GM21390 (cell line): ENCODE measurements at regions not wholly inside any gene's neighbourhood (a gene's known extent, or its start where the extent isn't known, plus 50 kb on each side); places are given as distances from the start of the nearest gene placed in this dataset.
A peak's percentile ranks its signal among the peaks of the same experiment; 100 is the strongest.
"Not testable (repeated sequence)": the region's sequence is repeated elsewhere in the genome, so short reads cannot be mapped to it uniquely, and the experiment has no call there.

Experiments used
- ATAC-seq: cut with Tn5 transposase; IDR thresholded peaks from one replicate; pipeline ENCODE4 v1.9.1; 2021; ENCODE audit not compliant: unreplicated experiment

- ATAC-seq: no peak
Measured at GRCh38 chr1:104018922-104019674, 269.4 kb downstream of the AMY1C start.

- no peak for ATAC-seq
Measured at GRCh38 chr1:104019675-104020049, 270.0 kb downstream of the AMY1C start.

GRCh38 chr1:104028416-104029035 lies 278.8 kb downstream of the AMY1C start:
- peak; percentile 47 for ATAC-seq

GRCh38 chr1:104029456-104029970 lies 279.8 kb downstream of the AMY1C start:
- no peak for ATAC-seq

GRCh38 chr1:104056786-104057185 lies 307.1 kb downstream of the AMY1C start:
- ATAC-seq: no peak

GRCh38 chr1:104057219-104057898 lies 307.7 kb downstream of the AMY1C start:
- ATAC-seq: not testable (repeated sequence)

- not testable (repeated sequence) for ATAC-seq
Measured at GRCh38 chr1:104061637-104062036, 311.9 kb downstream of the AMY1C start.

GRCh38 chr1:104064399-104064798 lies 314.7 kb downstream of the AMY1C start:
- no peak for ATAC-seq

GRCh38 chr1:104072915-104073371 lies 323.2 kb downstream of the AMY1C start:
- no peak for ATAC-seq

GRCh38 chr1:104073463-104073902 lies 323.8 kb downstream of the AMY1C start:
- no peak for ATAC-seq

- no peak for ATAC-seq
Measured at GRCh38 chr1:104082221-104082620, 332.5 kb downstream of the AMY1C start.

GRCh38 chr1:104084380-104084779 lies 334.7 kb downstream of the AMY1C start:
- ATAC-seq: no peak

- no peak for ATAC-seq
Measured at GRCh38 chr1:104092698-104093097, 343.0 kb downstream of the AMY1C start.

- ATAC-seq: no peak
Measured at GRCh38 chr1:104098837-104099236, 349.1 kb downstream of the AMY1C start.

GRCh38 chr1:104100115-104100514 lies 350.4 kb downstream of the AMY1C start:
- no peak for ATAC-seq

- no peak for ATAC-seq
Measured at GRCh38 chr1:104105465-104105864, 355.8 kb downstream of the AMY1C start.

- ATAC-seq: no peak
Measured at GRCh38 chr1:104120525-104120924, 370.8 kb downstream of the AMY1C start.

GRCh38 chr1:104121271-104121670 lies 371.6 kb downstream of the AMY1C start:
- ATAC-seq: no peak

- no peak for ATAC-seq
Measured at GRCh38 chr1:104125266-104125665, 375.6 kb downstream of the AMY1C start.

GRCh38 chr1:104125970-104126369 lies 376.3 kb downstream of the AMY1C start:
- no peak for ATAC-seq

GRCh38 chr1:104132382-104132973 lies 382.8 kb downstream of the AMY1C start:
- no peak for ATAC-seq
